Neural crest cell (in vitro differentiated cells): ENCODE measurements at regions not wholly inside any gene's neighbourhood (a gene's known extent, or its start where the extent isn't known, plus 50 kb on each side); places are given as distances from the start of the nearest gene placed in this dataset.

Experiments
- DNase-seq: peaks from one replicate; pipeline ENCODE4 v3.0.0; 2021; ENCODE audit warnings: low read depth, mixed read lengths, low spot score
- H3K27ac Mint-ChIP-seq: one replicate; pipeline ENCODE4 v1.8.0; 2021; ENCODE audit warnings: mild to moderate bottlenecking, mixed read lengths; ENCODE audit not compliant: unreplicated experiment
- H3K27me3 Mint-ChIP-seq: 2 replicates; pipeline ENCODE4 v1.8.0; 2021; ENCODE audit warnings: low read depth, mild to moderate bottlenecking, mixed read lengths
- H3K36me3 Mint-ChIP-seq: 2 replicates; pipeline ENCODE4 v1.8.0; 2021; ENCODE audit warnings: low read depth, mild to moderate bottlenecking, mixed read lengths
- H3K4me1 Mint-ChIP-seq: 2 replicates; pipeline ENCODE4 v1.8.0; 2021; ENCODE audit warnings: mixed read lengths
- H3K4me3 Mint-ChIP-seq: one replicate; pipeline ENCODE4 v1.8.0; 2021; ENCODE audit warnings: mild to moderate bottlenecking, mixed read lengths
- H3K9me3 Mint-ChIP-seq: 2 replicates; pipeline ENCODE4 v1.8.0; 2021; ENCODE audit warnings: mixed read lengths
- CTCF ChIP-seq: fragments of 200-600 bp; sonication (generic); conservative IDR thresholded peaks from 2 replicates; pipeline ENCODE4 v1.5.0; 2021; ENCODE audit warnings: antibody characterized with exemption, mild to moderate bottlenecking

DNA sequence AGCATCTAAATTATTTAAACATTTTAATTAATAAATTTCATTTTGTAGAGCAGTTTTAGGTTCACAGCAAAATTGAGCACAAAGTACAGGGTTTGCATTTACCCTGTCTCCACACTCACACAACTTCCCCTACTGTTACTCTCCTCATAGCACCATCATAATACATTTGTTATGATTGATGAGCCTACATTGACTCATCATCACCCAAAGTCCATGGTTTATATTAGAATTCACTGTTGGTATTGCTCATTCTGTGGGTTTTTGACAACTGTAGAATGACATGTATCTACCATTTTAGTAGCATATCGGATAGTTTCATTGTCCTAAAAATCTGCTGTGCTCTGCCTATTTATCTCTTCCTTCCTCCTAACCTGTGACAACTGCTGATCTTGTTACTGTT lies 411.1 kb upstream of the MPDZ start:
- Mint-ChIP-seq H3K27ac (no peak overlapping the region), H3K36me3 (no peaks in the 10 kb centered on the region), H3K9me3 (peaks cover 16% of the 10 kb centered on the region), H3K4me1 (peaks cover 11% of the 10 kb centered on the region), H3K27me3 (no peaks in the 10 kb centered on the region), H3K4me3 (no peak overlapping the region)
- no peak for TF ChIP-seq CTCF
- DNase-seq: no peak

GRCh38 chr9:13689925-13690324 lies 410.4 kb upstream of the MPDZ start:
- no peak for TF ChIP-seq CTCF
- H3K27ac Mint-ChIP-seq: no peak overlapping the region
- no peak for DNase-seq
- peaks cover 12% of the 10 kb centered on the region for H3K9me3 Mint-ChIP-seq
- no peaks in the 10 kb centered on the region for H3K27me3 Mint-ChIP-seq
- no peak overlapping the region for H3K4me3 Mint-ChIP-seq
- peaks cover 11% of the 10 kb centered on the region for H3K4me1 Mint-ChIP-seq
- H3K36me3 Mint-ChIP-seq: no peaks in the 10 kb centered on the region

GRCh38 chr9:13688990-13689600 lies 409.6 kb upstream of the MPDZ start:
- peak; percentile 52 for TF ChIP-seq CTCF
- Mint-ChIP-seq H3K27me3 (no peaks in the 10 kb centered on the region), H3K27ac (no peak overlapping the region), H3K4me3 (no peak overlapping the region), H3K9me3 (peaks cover 12% of the 10 kb centered on the region), H3K4me1 (peaks cover 11% of the 10 kb centered on the region), H3K36me3 (no peaks in the 10 kb centered on the region)
- no peak for DNase-seq

- Mint-ChIP-seq H3K36me3 (no peaks in the 10 kb centered on the region), H3K4me1 (peaks cover 11% of the 10 kb centered on the region), H3K27ac (no peak overlapping the region), H3K27me3 (no peaks in the 10 kb centered on the region), H3K9me3 (peaks cover 12% of the 10 kb centered on the region), H3K4me3 (no peak overlapping the region)
- no peak for DNase-seq
- no peak for TF ChIP-seq CTCF
Observed at GRCh38 chr9:13688223-13688989, 408.9 kb upstream of the MPDZ start.

GRCh38 chr9:13684656-13685055 lies 405.2 kb upstream of the MPDZ start:
- peaks cover 11% of the 10 kb centered on the region for H3K4me1 Mint-ChIP-seq
- H3K27ac Mint-ChIP-seq: no peak overlapping the region
- TF ChIP-seq CTCF: no peak
- no peak for DNase-seq
- H3K4me3 Mint-ChIP-seq: no peak overlapping the region
- H3K27me3 Mint-ChIP-seq: no peaks in the 10 kb centered on the region
- H3K36me3 Mint-ChIP-seq: no peaks in the 10 kb centered on the region
- H3K9me3 Mint-ChIP-seq: peaks cover 11% of the 10 kb centered on the region
